HepG2 (cell line): ENCODE measurements at regions not wholly inside any gene's neighbourhood (a gene's known extent, or its start where the extent isn't known, plus 50 kb on each side); places are given as distances from the start of the nearest gene placed in this dataset.

ENCODE experiments used
- ATAC-seq: fragments of 200-7000 bp; cut with Tn5 transposase; 3 replicates; pipeline ENCODE4 v1.9.1; 2020; ENCODE audit warnings: mild to moderate bottlenecking, moderate library complexity
- BruUV-seq: library from RNA; stranded (reverse); fragments of 400-500 nt; replicated peaks from 2 replicates; lab custom pipeline; 2021; lab: Mats Ljungman, UMichigan
- CTCF ChIA-PET: fragments of 300-600 bp; formaldehyde crosslinking; extraction: SDS; loops from one replicate; lab custom pipeline; 2021; ENCODE audit warnings: low total read pairs, inconsistent platforms, low intra/inter-chr PET ratio; lab: Yijun Ruan, JAX
- POLR2A ChIA-PET: fragments of 350-600 bp; sonication (Branson Sonifier 250); formaldehyde crosslinking; loops from one replicate; lab custom pipeline; 2020; ENCODE audit warnings: antibody characterized with exemption, inconsistent platforms; lab: Yijun Ruan, JAX
- DNase-seq: peaks from one replicate; pipeline ENCODE4 v3.0.0-alpha.2; 2015; ENCODE audit warnings: low spot score
- FAIRE-seq: peaks from 3 replicates; lab custom pipeline; 2011; peaks lifted over from hg19 to GRCh38; lab: Jason Lieb, UNC
- H2AFZ ChIP-seq: one replicate; pipeline ENCODE4 v1.6.1; 2011; ENCODE audit warnings: low read length, inconsistent platforms
- H3K27ac ChIP-seq: fragments of 300-600 bp; 3 replicates; pipeline ENCODE4 v1.8.0; 2011; ENCODE audit warnings: mixed run types, mild to moderate bottlenecking, mixed read lengths, low read length, inconsistent platforms; ENCODE audit not compliant: insufficient read depth; ENCODE audit errors: extremely low read length
- H3K27me3 ChIP-seq, 2 experiments: fragments of 200-600 bp in 1 of 2; 2 replicates in 1 of 2; 3 replicates in 1 of 2; pipeline versions ENCODE4 v1.6.0 to v1.8.0; 2011; ENCODE audit warnings: low read length in 2 of 2, mild to moderate bottlenecking in 2 of 2, moderate library complexity in 2 of 2, inconsistent platforms in 1 of 2; ENCODE audit not compliant: insufficient read depth in 2 of 2, control insufficient read depth in 1 of 2
- H3K36me3 ChIP-seq, 2 experiments: fragments of 200-600 bp in 1 of 2; replicated peaks in 1 of 2; 2 replicates in 1 of 2; 3 replicates in 1 of 2; pipeline versions ENCODE4 v1.5.1 to v1.8.0; 2011; ENCODE audit warnings: low read length in 2 of 2, inconsistent platforms in 1 of 2; ENCODE audit not compliant: insufficient read depth in 2 of 2, control insufficient read depth in 1 of 2
- H3K4me1 ChIP-seq: 2 replicates; pipeline ENCODE4 v1.5.1; 2012; ENCODE audit warnings: low read length, inconsistent platforms; ENCODE audit not compliant: insufficient read depth
- H3K4me2 ChIP-seq: 2 replicates; pipeline ENCODE4 v1.6.0; 2011; ENCODE audit warnings: low read depth, low read length, inconsistent platforms
- H3K4me3 ChIP-seq, 3 experiments: fragments of 200-600 bp in 1 of 3; sonication (generic), shearing (Covaris generic) in 1 of 3; replicated peaks in 1 of 3; 2 replicates each; pipeline ENCODE4 v1.5.1; 2011 to 2016; ENCODE audit warnings: low read length in 3 of 3, inconsistent platforms in 2 of 3, low read depth in 2 of 3, mild to moderate bottlenecking in 2 of 3, control low read depth in 1 of 3, mixed read lengths in 1 of 3; ENCODE audit not compliant: insufficient read depth in 1 of 3
- H3K79me2 ChIP-seq: one replicate; pipeline ENCODE4 v1.6.1; 2011; ENCODE audit warnings: low read length, inconsistent platforms; ENCODE audit not compliant: insufficient read depth
- H3K9ac ChIP-seq: 2 replicates; pipeline ENCODE4 v1.6.0; 2011; ENCODE audit warnings: mild to moderate bottlenecking, low read depth, low read length, inconsistent platforms; ENCODE audit not compliant: insufficient read depth
- H3K9me3 ChIP-seq: 2 replicates; pipeline ENCODE4 v1.5.1; 2012; ENCODE audit warnings: mild to moderate bottlenecking, low read length
- H4K20me1 ChIP-seq: 2 replicates; pipeline ENCODE4 v1.6.0; 2011; ENCODE audit warnings: inconsistent platforms, mild to moderate bottlenecking, low read length, moderate library complexity; ENCODE audit not compliant: insufficient read depth
- AGO2 ChIP-seq: fragments of 200-400 bp; formaldehyde crosslinking; optimal IDR thresholded peaks from 2 replicates; pipeline ENCODE3; 2017; ENCODE audit warnings: mild to moderate bottlenecking, low read depth, low read length, moderate library complexity
- FOXA1 ChIP-seq, 2 experiments: fragments of 450-650 bp in 1 of 2; sonication (generic) in 1 of 2; formaldehyde crosslinking in 1 of 2; IDR thresholded peaks; 2 replicates each; pipeline versions ENCODE4 v1.4.0 to v1.6.1; 2016 to 2020; ENCODE audit warnings: missing genetic modification reagents in 1 of 2
- PAF1 ChIP-seq: IDR thresholded peaks from 2 replicates; pipeline ENCODE4 v1.6.1; 2016; ENCODE audit warnings: missing genetic modification reagents, missing compliant biosample characterization
- POLR2AphosphoS2 ChIP-seq: IDR thresholded peaks from 2 replicates; pipeline ENCODE4 v1.6.1; 2011; ENCODE audit warnings: low read depth, low read length, improper control_type of control experiment
- POLR2AphosphoS5 ChIP-seq: IDR thresholded peaks from 2 replicates; pipeline ENCODE4 v1.6.1; 2012; ENCODE audit warnings: low read depth, low read length
- RBM22 ChIP-seq: fragments of 200-400 bp; formaldehyde crosslinking; optimal IDR thresholded peaks from 2 replicates; pipeline ENCODE3; 2017; ENCODE audit warnings: mild to moderate bottlenecking, low read length, moderate library complexity
- SMAD3 ChIP-seq: sonication (generic); formaldehyde crosslinking; IDR thresholded peaks from 2 replicates; pipeline ENCODE4 v1.4.0; 2020; ENCODE audit warnings: missing genetic modification reagents
- SSRP1 ChIP-seq: IDR thresholded peaks from 2 replicates; pipeline ENCODE4 v1.6.1; 2016; ENCODE audit warnings: control low read depth
- ZBTB8A ChIP-seq: sonication (generic); formaldehyde crosslinking; IDR thresholded peaks from 2 replicates; pipeline ENCODE4 v1.4.0; 2020; ENCODE audit warnings: mild to moderate bottlenecking, low read depth, missing genetic modification reagents, borderline replicate concordance
- ZNF276 ChIP-seq: sonication (generic); formaldehyde crosslinking; IDR thresholded peaks from 2 replicates; pipeline ENCODE4 v1.4.0; 2020; ENCODE audit warnings: mild to moderate bottlenecking, low read depth, missing genetic modification reagents
- ZNF891 ChIP-seq: sonication (generic); formaldehyde crosslinking; IDR thresholded peaks from 2 replicates; pipeline ENCODE4 v1.5.0; 2020; ENCODE audit warnings: mild to moderate bottlenecking, missing genetic modification reagents
- WGBS: methylation state at CpG from one replicate; pipeline ENCODE4 v1.1.6; 2017; ENCODE audit warnings: low lambda C conversion rate; 5-methylcytosine and 5-hydroxymethylcytosine counted together
- in situ Hi-C: cut with HindIII; loops from 2 replicates; pipeline ENCODE4 v1.10.0; 2017; ENCODE audit warnings: low pct_unique_long_range_greater_than_20kb; ENCODE audit not compliant: extremely low pct_ligation_motif_present
- intact Hi-C: fragments of 100-400 bp; cut with micrococcal nuclease; formaldehyde crosslinking; loops from one replicate; pipeline ENCODE4 v1.10.0; 2022; ENCODE audit not compliant: unreplicated experiment
- TF ChIP-seq, protein P1 (sequence below): conservative IDR thresholded peaks from 2 replicates; pipeline ENCODE4 v1.6.1; 2018; ENCODE audit warnings: missing genetic modification reagents

GRCh38 chr9:92236465-92236864 is 57.0 kb downstream of the IARS1 start (continued):
- TF ChIP-seq, protein P1, sequence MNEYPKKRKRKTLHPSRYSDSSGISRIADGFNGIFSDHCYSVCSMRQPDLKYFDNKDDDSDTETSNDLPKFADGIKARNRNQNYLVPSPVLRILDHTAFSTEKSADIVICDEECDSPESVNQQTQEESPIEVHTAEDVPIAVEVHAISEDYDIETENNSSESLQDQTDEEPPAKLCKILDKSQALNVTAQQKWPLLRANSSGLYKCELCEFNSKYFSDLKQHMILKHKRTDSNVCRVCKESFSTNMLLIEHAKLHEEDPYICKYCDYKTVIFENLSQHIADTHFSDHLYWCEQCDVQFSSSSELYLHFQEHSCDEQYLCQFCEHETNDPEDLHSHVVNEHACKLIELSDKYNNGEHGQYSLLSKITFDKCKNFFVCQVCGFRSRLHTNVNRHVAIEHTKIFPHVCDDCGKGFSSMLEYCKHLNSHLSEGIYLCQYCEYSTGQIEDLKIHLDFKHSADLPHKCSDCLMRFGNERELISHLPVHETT (CRISPR knock-in tag): no peak

GRCh38 chr9:92234514-92234913 is 59.0 kb downstream of the IARS1 start:
- ATAC-seq (peak; percentile 24; the same call in 1 of the 3 replicates), DNase-seq (no peak), FAIRE-seq (no peak)
- Histone ChIP-seq H3K9me3 (no peaks in the 10 kb centered on the region), H3K27me3 (no peaks in the 10 kb centered on the region), H3K4me1 (no peaks in the 10 kb centered on the region), H3K36me3 (peaks cover 10 to 60% of the 10 kb centered on the region in 2 experiments), H2AFZ (no peak overlapping the region), H3K9ac (no peak overlapping the region), H4K20me1 (no peaks in the 10 kb centered on the region), H3K79me2 (no peaks in the 10 kb centered on the region), H3K4me2 (no peak overlapping the region), H3K4me3 (no peak overlapping the region), H3K27ac (no peak overlapping the region)
- WGBS: 95% methylated on average over 5 of the region's 5 CpGs
- intact Hi-C loops (no loop called here), in situ Hi-C loops (no loop called here)
- CTCF ChIA-PET: no interaction called here
- no TSS peak for BruUV-seq
- POLR2A ChIA-PET: no interaction called here
- TF ChIP-seq SSRP1 (CRISPR knock-in tag) (peak; percentile 90), ZNF276 (CRISPR knock-in tag) (no peak), POLR2AphosphoS5 (0 out of 2 replicates have a peak, but pooled peaks have one; percentile 26), RBM22 (peak; percentile 91), ZBTB8A (CRISPR knock-in tag) (no peak), SMAD3 (CRISPR knock-in tag) (no peak), PAF1 (CRISPR knock-in tag) (0 out of 2 replicates have a peak, but pooled peaks have one; percentile 42), AGO2 (peak; percentile 28), POLR2AphosphoS2 (0 out of 2 replicates have a peak, but pooled peaks have one; percentile 59), FOXA1 (IDR thresholded peaks at IDR 0.05) (no peak), FOXA1 (CRISPR knock-in tag; IDR thresholded peaks at IDR 0.05) (0 out of 2 replicates have a peak, but pooled peaks have one; percentile 15), ZNF891 (no peak)
